SK-N-MC (cell line): ENCODE measurements at regions not wholly inside any gene's neighbourhood (a gene's known extent, or its start where the extent isn't known, plus 50 kb on each side); places are given as distances from the start of the nearest gene placed in this dataset.

Experiments used
- EZH2 ChIP-seq: fragments of 200-600 bp; sonication (generic); IDR thresholded peaks from one replicate; pipeline ENCODE4 v1.6.1; 2017; ENCODE audit warnings: antibody characterized with exemption
- FOXP2 ChIP-seq: optimal IDR thresholded peaks from 2 replicates; pipeline ENCODE3; 2011; ENCODE audit warnings: mild to moderate bottlenecking, moderate library complexity; ENCODE audit not compliant: insufficient read depth; ENCODE audit errors: extremely low read length, control extremely low read depth
- POLR2AphosphoS5 ChIP-seq: IDR thresholded peaks from 2 replicates; pipeline ENCODE4 v1.6.1; 2012; ENCODE audit warnings: mild to moderate bottlenecking, low read depth, low read length, borderline replicate concordance

GRCh38 chr18:29217124-29217915 is 1040.4 kb upstream of the CDH2 start:
- TF ChIP-seq EZH2 = no peak
- TF ChIP-seq POLR2AphosphoS5 = no peak
- no peak for TF ChIP-seq FOXP2
